ENCODE measurements at regions not wholly inside any gene's neighbourhood (a gene's known extent, or its start where the extent isn't known, plus 50 kb on each side); places are given as distances from the start of the nearest gene placed in this dataset.

DNA sequence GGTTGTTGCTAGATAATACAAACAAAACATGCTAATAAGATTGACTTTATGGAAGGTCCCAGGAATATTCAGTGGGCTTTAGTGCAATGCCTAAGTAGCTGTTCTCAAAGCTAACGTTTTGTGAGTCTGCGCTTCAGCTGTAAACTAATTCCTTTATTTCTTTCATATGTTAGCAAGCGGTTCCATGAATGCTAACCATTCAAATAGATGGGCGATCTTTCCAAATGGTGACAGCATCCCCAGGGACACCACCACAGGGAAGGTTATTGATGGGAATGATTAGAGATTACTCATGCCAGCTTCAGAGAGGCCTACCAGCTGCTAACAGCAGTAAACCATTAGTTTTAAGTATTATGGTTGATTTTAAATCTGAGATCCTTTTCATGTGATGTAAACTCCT is 405.7 kb upstream of the MCTP2 start:
- no peak overlapping the region for H3K4me3 ChIP-seq
- ATAC-seq (ENCODE audit: insufficient number of reproducible peaks, low FRiP score, low read depth) (no peak), DNase-seq (ENCODE audit: low spot score) (no peak)
- no peaks in the 10 kb centered on the region for H3K27me3 ChIP-seq (replicated peaks; ENCODE audit: insufficient read depth)
- H3K36me3 ChIP-seq = no peaks in the 10 kb centered on the region
- no peak overlapping the region for H3K27ac ChIP-seq
- no peaks in the 10 kb centered on the region for H3K4me1 ChIP-seq (ENCODE audit: control insufficient read depth in 1 of 2, low read depth in 2 of 2)
- H3K9me3 ChIP-seq = no peaks in the 10 kb centered on the region
- TF ChIP-seq, protein P1, sequence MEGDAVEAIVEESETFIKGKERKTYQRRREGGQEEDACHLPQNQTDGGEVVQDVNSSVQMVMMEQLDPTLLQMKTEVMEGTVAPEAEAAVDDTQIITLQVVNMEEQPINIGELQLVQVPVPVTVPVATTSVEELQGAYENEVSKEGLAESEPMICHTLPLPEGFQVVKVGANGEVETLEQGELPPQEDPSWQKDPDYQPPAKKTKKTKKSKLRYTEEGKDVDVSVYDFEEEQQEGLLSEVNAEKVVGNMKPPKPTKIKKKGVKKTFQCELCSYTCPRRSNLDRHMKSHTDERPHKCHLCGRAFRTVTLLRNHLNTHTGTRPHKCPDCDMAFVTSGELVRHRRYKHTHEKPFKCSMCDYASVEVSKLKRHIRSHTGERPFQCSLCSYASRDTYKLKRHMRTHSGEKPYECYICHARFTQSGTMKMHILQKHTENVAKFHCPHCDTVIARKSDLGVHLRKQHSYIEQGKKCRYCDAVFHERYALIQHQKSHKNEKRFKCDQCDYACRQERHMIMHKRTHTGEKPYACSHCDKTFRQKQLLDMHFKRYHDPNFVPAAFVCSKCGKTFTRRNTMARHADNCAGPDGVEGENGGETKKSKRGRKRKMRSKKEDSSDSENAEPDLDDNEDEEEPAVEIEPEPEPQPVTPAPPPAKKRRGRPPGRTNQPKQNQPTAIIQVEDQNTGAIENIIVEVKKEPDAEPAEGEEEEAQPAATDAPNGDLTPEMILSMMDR (IDR thresholded peaks at IDR 0.05) = no peak

DNA sequence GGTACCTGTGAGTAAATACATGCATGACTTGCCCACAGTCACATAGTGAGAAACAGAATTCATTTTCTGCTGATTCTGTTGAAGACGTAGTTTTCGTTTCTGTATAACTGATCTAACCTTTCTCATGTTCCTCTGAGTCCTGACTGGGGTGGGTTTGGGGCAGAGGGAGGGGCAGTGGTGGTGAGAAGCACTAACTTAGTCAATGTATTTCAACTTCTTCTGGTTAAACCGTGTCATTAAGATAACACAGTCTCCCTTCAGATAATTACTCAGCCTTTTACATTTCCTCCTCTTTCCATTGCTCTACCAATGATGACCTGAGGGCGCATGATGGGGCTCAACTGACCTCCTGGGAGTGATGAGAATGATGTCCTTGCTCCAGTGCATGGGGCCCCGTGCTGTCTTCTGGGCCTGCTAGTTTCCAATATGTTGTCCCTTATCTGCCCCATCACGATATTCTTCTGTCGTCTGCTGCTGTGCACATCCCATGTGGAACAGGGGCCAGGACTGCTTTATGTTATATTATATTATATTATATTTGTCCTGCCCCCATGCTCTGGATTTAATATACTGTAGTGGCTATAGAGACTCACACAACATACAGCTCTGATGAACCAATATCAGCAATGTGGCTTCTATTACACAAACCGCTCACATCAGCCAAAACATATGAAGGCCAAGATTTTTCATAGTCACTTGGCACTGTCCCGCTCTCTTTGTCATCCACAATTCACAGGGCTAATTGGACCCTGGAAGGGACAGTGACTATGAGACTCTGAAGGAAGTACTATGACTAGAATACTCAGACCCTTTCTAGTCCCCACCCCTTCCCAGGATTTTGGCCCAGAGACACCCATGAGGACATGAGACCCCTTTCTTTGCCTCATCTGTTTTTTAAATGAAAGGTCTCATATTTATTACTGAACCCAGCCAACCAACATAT is 407.1 kb upstream of the MCTP2 start:
- Histone ChIP-seq H3K4me3 (no peak overlapping the region), H3K9me3 (no peaks in the 10 kb centered on the region), H3K4me1 (ENCODE audit: control insufficient read depth in 1 of 2, low read depth in 2 of 2) (no peaks in the 10 kb centered on the region), H3K36me3 (no peaks in the 10 kb centered on the region), H3K27me3 (replicated peaks; ENCODE audit: insufficient read depth) (no peaks in the 10 kb centered on the region), H3K27ac (no peak overlapping the region)
- ATAC-seq (ENCODE audit: insufficient number of reproducible peaks, low FRiP score, low read depth) = no peak
- TF ChIP-seq, protein P1 (IDR thresholded peaks at IDR 0.05) = no peak
- DNase-seq (ENCODE audit: low spot score) = no peak

DNA sequence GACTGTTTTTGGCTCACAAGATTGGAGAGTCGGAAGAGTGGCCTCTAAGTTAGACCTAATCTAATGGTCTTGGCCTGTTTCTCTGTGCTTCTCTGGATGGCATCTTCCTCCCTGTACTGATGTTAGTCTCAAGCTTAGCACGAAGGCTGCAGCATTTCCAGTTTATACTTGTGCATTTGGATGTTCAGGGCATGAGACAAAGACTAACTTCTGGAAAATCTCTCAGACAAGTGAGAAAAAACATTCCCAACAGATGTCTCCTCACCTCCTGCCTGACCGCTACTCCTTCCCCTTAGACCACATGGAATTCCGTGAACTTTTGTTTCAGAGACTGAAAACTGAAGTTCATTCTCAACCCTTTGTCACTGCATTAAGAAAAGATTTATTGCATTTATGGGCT is 410.8 kb upstream of the MCTP2 start:
- no peak for DNase-seq (ENCODE audit: low spot score)
- H3K4me1 ChIP-seq (ENCODE audit: control insufficient read depth in 1 of 2, low read depth in 2 of 2) = no peaks in the 10 kb centered on the region
- TF ChIP-seq, protein P1 (IDR thresholded peaks at IDR 0.05) = no peak
- no peak for ATAC-seq (ENCODE audit: insufficient number of reproducible peaks, low FRiP score, low read depth)
- H3K4me3 ChIP-seq = no peak overlapping the region
- H3K36me3 ChIP-seq = no peaks in the 10 kb centered on the region
- H3K9me3 ChIP-seq = no peaks in the 10 kb centered on the region
- H3K27ac ChIP-seq = no peak overlapping the region
- no peaks in the 10 kb centered on the region for H3K27me3 ChIP-seq (replicated peaks; ENCODE audit: insufficient read depth)

DNA sequence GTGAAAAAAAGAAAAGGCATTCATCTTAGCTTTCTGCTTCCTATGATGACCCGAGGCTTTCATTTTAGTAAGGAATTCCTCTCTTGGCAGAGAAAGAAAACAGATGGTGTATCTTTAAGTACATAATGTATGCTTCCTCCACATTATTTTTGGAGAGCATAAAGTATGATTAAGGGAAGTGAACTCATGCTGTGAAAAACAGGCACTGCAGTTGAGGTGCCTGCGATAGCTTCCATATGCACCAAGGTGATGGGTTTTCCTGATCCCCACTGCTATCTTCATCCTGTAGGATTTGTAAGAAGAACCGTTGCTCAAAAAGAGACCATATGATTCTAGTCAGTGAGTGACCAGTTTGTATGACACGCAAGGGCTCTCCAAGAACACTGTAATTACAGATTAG is 411.5 kb upstream of the MCTP2 start:
- no peaks in the 10 kb centered on the region for H3K9me3 ChIP-seq
- TF ChIP-seq, protein P1 (IDR thresholded peaks at IDR 0.05) = no peak
- no peak overlapping the region for H3K27ac ChIP-seq
- H3K4me1 ChIP-seq (ENCODE audit: control insufficient read depth in 1 of 2, low read depth in 2 of 2) = no peaks in the 10 kb centered on the region
- H3K36me3 ChIP-seq = no peaks in the 10 kb centered on the region
- ATAC-seq (ENCODE audit: insufficient number of reproducible peaks, low FRiP score, low read depth) = no peak
- no peak overlapping the region for H3K4me3 ChIP-seq
- DNase-seq (ENCODE audit: low spot score) = no peak
- no peaks in the 10 kb centered on the region for H3K27me3 ChIP-seq (replicated peaks; ENCODE audit: insufficient read depth)

DNA sequence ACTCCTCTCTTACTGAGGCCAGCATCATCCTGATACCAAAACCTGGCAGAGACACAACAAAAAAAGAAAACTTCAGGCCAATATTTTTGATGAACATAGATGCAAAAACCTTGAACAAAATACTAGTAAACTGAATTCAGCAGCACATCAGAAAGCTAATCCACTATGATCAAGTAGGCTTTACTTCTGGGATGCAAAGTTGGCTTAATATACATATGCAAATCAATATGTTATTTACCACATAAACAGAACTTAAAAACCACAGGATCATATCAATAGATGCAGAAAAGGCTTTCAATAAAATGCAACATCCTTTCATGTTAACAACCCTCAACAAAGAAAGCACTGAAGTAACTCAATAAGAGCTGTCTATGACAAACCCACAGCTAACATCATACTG is 414.5 kb upstream of the MCTP2 start:
- Histone ChIP-seq H3K4me3 (no peak overlapping the region), H3K27me3 (replicated peaks; ENCODE audit: insufficient read depth) (no peaks in the 10 kb centered on the region), H3K27ac (no peak overlapping the region), H3K36me3 (no peaks in the 10 kb centered on the region), H3K9me3 (no peaks in the 10 kb centered on the region), H3K4me1 (ENCODE audit: control insufficient read depth in 1 of 2, low read depth in 2 of 2) (no peaks in the 10 kb centered on the region)
- DNase-seq (ENCODE audit: low spot score) (no peak), ATAC-seq (ENCODE audit: insufficient number of reproducible peaks, low FRiP score, low read depth) (no peak)
- TF ChIP-seq, protein P1 (IDR thresholded peaks at IDR 0.05) = no peak
